Right atrium auricular region (tissue), 2 donors: ENCODE measurements at regions not wholly inside any gene's neighbourhood (a gene's known extent, or its start where the extent isn't known, plus 50 kb on each side); places are given as distances from the start of the nearest gene placed in this dataset.

ENCODE experiments used
- DNase-seq: peaks from one replicate; pipeline ENCODE4 v3.0.0-alpha.2; 2019; ENCODE audit warnings: low spot score
- H3K27ac ChIP-seq, 2 donors: fragments of 200-600 bp; sonication (generic); 1 replicate in 1 of 2; 2 replicates in 1 of 2; pipeline ENCODE4 v1.5.1; 2016 to 2019
- H3K27me3 ChIP-seq, 2 donors: fragments of 200-600 bp; sonication (generic); one replicate each; pipeline versions ENCODE4 v1.5.1 to v1.6.0; 2017 to 2019
- H3K36me3 ChIP-seq: fragments of 200-600 bp; sonication (generic); one replicate; pipeline ENCODE4 v1.5.1; 2016
- H3K4me1 ChIP-seq, 2 donors: fragments of 200-600 bp; sonication (generic); one replicate each; pipeline versions ENCODE4 v1.5.1 to v1.6.0; 2017 to 2019
- H3K4me3 ChIP-seq, 2 donors: fragments of 200-600 bp; sonication (generic); 1 replicate in 1 of 2; 2 replicates in 1 of 2; pipeline ENCODE4 v1.5.1; 2017 to 2019; ENCODE audit warnings: mild to moderate bottlenecking in 1 of 2, moderate library complexity in 1 of 2
- H3K9me3 ChIP-seq, 2 donors: fragments of 200-600 bp; sonication (generic); one replicate each; pipeline ENCODE4 v1.5.1; 2019
- CTCF ChIP-seq, 2 donors: fragments of 200-600 bp; sonication (generic); IDR thresholded peaks; one replicate each; pipeline ENCODE4 v1.5.1; 2019; ENCODE audit warnings: antibody characterized with exemption in 2 of 2

GRCh38 chr3:117565777-117566176 is 856.2 kb downstream of the TUSC7 start:
- no peaks in the 10 kb centered on the region for H3K4me1 ChIP-seq
- no peak for DNase-seq
- no peaks in the 10 kb centered on the region for H3K36me3 ChIP-seq
- H3K4me3 ChIP-seq, result no peak overlapping the region
- H3K27ac ChIP-seq, result no peak overlapping the region
- H3K27me3 ChIP-seq, result no peaks in the 10 kb centered on the region
- TF ChIP-seq CTCF (IDR thresholded peaks at IDR 0.05), result no peak
- H3K9me3 ChIP-seq, result no peaks in the 10 kb centered on the region

DNA sequence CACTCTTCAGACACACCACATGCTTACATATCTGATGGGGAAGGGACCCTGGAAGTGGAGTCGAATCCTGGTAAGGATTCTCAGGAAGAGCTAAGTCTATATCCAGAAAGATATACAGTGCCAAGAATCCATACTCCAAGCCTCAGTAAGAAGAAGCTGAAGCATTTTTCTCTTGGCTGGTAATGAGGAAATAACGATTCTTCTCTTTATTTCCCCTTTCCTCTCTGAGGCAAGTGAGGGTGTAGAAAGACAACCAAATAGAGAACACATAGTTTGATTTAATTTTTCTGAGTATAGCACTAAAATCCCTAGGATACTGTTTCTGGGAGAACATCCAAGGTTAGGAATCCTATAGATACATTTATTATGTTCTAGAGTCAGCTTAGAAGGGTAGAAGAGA is 857.3 kb downstream of the TUSC7 start:
- no peaks in the 10 kb centered on the region for H3K27me3 ChIP-seq
- no peak for DNase-seq
- H3K27ac ChIP-seq, result no peak overlapping the region
- H3K36me3 ChIP-seq, result no peaks in the 10 kb centered on the region
- no peaks in the 10 kb centered on the region for H3K4me1 ChIP-seq
- H3K4me3 ChIP-seq, result no peak overlapping the region
- TF ChIP-seq CTCF (IDR thresholded peaks at IDR 0.05), result no peak
- H3K9me3 ChIP-seq, result no peaks in the 10 kb centered on the region

- Histone ChIP-seq H3K27ac (no peak overlapping the region), H3K9me3 (no peaks in the 10 kb centered on the region), H3K36me3 (no peaks in the 10 kb centered on the region), H3K4me1 (no peaks in the 10 kb centered on the region), H3K4me3 (no peak overlapping the region), H3K27me3 (no peaks in the 10 kb centered on the region)
- no peak for TF ChIP-seq CTCF (IDR thresholded peaks at IDR 0.05)
- no peak for DNase-seq
Measured at GRCh38 chr3:117567382-117567781, 857.8 kb downstream of the TUSC7 start.

DNA sequence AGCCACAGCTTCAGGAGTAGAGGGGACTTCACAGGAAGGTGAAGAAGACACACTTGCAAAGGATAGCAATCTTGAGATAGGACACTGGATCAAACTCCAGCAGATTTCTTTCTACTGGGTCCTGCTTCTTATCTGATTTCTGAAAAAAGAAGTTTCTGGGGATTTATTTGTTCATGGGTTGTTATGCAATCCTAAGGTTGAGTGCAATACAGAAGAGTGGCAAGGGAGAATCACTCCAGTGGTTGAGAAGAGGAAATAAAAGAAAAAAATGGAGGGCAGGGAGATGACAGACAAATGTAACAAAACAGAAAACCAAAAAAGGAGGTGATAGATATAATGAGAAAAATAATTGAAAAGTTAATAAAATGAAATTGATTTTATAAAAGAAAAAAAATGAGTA is 858.3 kb downstream of the TUSC7 start:
- H3K4me1 ChIP-seq, result no peaks in the 10 kb centered on the region
- no peak for DNase-seq
- no peaks in the 10 kb centered on the region for H3K9me3 ChIP-seq
- no peak for TF ChIP-seq CTCF (IDR thresholded peaks at IDR 0.05)
- no peaks in the 10 kb centered on the region for H3K27me3 ChIP-seq
- H3K36me3 ChIP-seq, result no peaks in the 10 kb centered on the region
- no peak overlapping the region for H3K4me3 ChIP-seq
- H3K27ac ChIP-seq, result no peak overlapping the region

GRCh38 chr3:117572786-117573185 is 863.2 kb downstream of the TUSC7 start:
- no peak overlapping the region for H3K27ac ChIP-seq
- H3K4me3 ChIP-seq, result no peak overlapping the region
- DNase-seq, result no peak
- no peak for TF ChIP-seq CTCF (IDR thresholded peaks at IDR 0.05)
- no peaks in the 10 kb centered on the region for H3K27me3 ChIP-seq
- no peaks in the 10 kb centered on the region for H3K4me1 ChIP-seq
- no peaks in the 10 kb centered on the region for H3K36me3 ChIP-seq
- H3K9me3 ChIP-seq, result no peaks in the 10 kb centered on the region

GRCh38 chr3:117580806-117581205 is 871.2 kb downstream of the TUSC7 start:
- H3K4me3 ChIP-seq, result no peak overlapping the region
- no peaks in the 10 kb centered on the region for H3K27me3 ChIP-seq
- H3K27ac ChIP-seq, result no peak overlapping the region
- no peak for TF ChIP-seq CTCF (IDR thresholded peaks at IDR 0.05)
- no peaks in the 10 kb centered on the region for H3K9me3 ChIP-seq
- H3K36me3 ChIP-seq, result no peaks in the 10 kb centered on the region
- H3K4me1 ChIP-seq, result no peaks in the 10 kb centered on the region
- DNase-seq, result no peak
